ENCODE measurements at regions not wholly inside any gene's neighbourhood (a gene's known extent, or its start where the extent isn't known, plus 50 kb on each side); places are given as distances from the start of the nearest gene placed in this dataset.

GRCh38 chr3:72152551-72153476, 367.9 kb upstream of the PROK2 start:
- DNase-seq (ENCODE audit: low read depth in 3 of 3, low spot score in 1 of 3), result no peak

- DNase-seq (ENCODE audit: low read depth in 3 of 3, low spot score in 1 of 3), result no peak
Observed at GRCh38 chr3:72151465-72152238, 366.7 kb upstream of the PROK2 start.

GRCh38 chr3:72150634-72151412, 365.9 kb upstream of the PROK2 start:
- no peak for DNase-seq (ENCODE audit: low read depth in 3 of 3, low spot score in 1 of 3)

GRCh38 chr3:72149645-72150300, 364.8 kb upstream of the PROK2 start:
- DNase-seq (ENCODE audit: low read depth in 3 of 3, low spot score in 1 of 3), result no peak

GRCh38 chr3:72147600-72147999, 362.7 kb upstream of the PROK2 start:
- no peak for DNase-seq (ENCODE audit: low read depth in 3 of 3, low spot score in 1 of 3)

GRCh38 chr3:72145506-72146380, 360.8 kb upstream of the PROK2 start:
- no peak for DNase-seq (ENCODE audit: low read depth in 3 of 3, low spot score in 1 of 3)

- no peak for DNase-seq (ENCODE audit: low read depth in 3 of 3, low spot score in 1 of 3)
Observed at GRCh38 chr3:72144773-72145505, 360.0 kb upstream of the PROK2 start.

GRCh38 chr3:72143966-72144717, 359.2 kb upstream of the PROK2 start:
- DNase-seq (ENCODE audit: low read depth in 3 of 3, low spot score in 1 of 3), result no peak

- no peak for DNase-seq (ENCODE audit: low read depth in 3 of 3, low spot score in 1 of 3)
Observed at GRCh38 chr3:72143322-72143721, 358.4 kb upstream of the PROK2 start.

- DNase-seq (ENCODE audit: low read depth in 3 of 3, low spot score in 1 of 3), result no peak
Observed at GRCh38 chr3:72142028-72142427, 357.1 kb upstream of the PROK2 start.

- DNase-seq (ENCODE audit: low read depth in 3 of 3, low spot score in 1 of 3), result no peak
Observed at GRCh38 chr3:72141264-72141663, 356.3 kb upstream of the PROK2 start.

GRCh38 chr3:72139316-72139715, 354.4 kb upstream of the PROK2 start:
- no peak for DNase-seq (ENCODE audit: low read depth in 3 of 3, low spot score in 1 of 3)

GRCh38 chr3:72137865-72138861, 353.2 kb upstream of the PROK2 start:
- DNase-seq (ENCODE audit: low read depth in 3 of 3, low spot score in 1 of 3), result no peak

GRCh38 chr3:72135636-72136035, 350.7 kb upstream of the PROK2 start:
- no peak for DNase-seq (ENCODE audit: low read depth in 3 of 3, low spot score in 1 of 3)

GRCh38 chr3:72134989-72135451, 350.1 kb upstream of the PROK2 start:
- no peak for DNase-seq (ENCODE audit: low read depth in 3 of 3, low spot score in 1 of 3)

GRCh38 chr3:72133329-72134011, 348.5 kb upstream of the PROK2 start:
- DNase-seq (ENCODE audit: low read depth in 3 of 3, low spot score in 1 of 3), result no peak

GRCh38 chr3:72131899-72132298, 347.0 kb upstream of the PROK2 start:
- DNase-seq (ENCODE audit: low read depth in 3 of 3, low spot score in 1 of 3), result no peak

Measured in stimulated activated CD4-positive, alpha-beta T cell treated with anti-CD3 and anti-CD28 coated beads, TNF-alpha, amount 100 ng/mL, for 1 hour (primary cell).